Fibroblast of lung (primary cell): ENCODE measurements at regions not wholly inside any gene's neighbourhood (a gene's known extent, or its start where the extent isn't known, plus 50 kb on each side); places are given as distances from the start of the nearest gene placed in this dataset.

ENCODE experiments used
- EZH2 ChIP-seq: IDR thresholded peaks from 2 replicates; pipeline ENCODE4 v1.5.1; 2012; ENCODE audit warnings: low read length, control low read depth, mild to moderate bottlenecking; ENCODE audit errors: missing control alignments
- TF ChIP-seq, protein P1 (sequence below), 2 donors: IDR thresholded peaks in 1 of 2; conservative IDR thresholded peaks in 1 of 2; 1 replicate in 1 of 2; 2 replicates in 1 of 2; pipeline ENCODE4 v1.5.1; 2011 to 2012; ENCODE audit warnings: low read length in 2 of 2, control low read depth in 1 of 2, inconsistent platforms in 1 of 2, low read depth in 1 of 2, mild to moderate bottlenecking in 1 of 2

DNA sequence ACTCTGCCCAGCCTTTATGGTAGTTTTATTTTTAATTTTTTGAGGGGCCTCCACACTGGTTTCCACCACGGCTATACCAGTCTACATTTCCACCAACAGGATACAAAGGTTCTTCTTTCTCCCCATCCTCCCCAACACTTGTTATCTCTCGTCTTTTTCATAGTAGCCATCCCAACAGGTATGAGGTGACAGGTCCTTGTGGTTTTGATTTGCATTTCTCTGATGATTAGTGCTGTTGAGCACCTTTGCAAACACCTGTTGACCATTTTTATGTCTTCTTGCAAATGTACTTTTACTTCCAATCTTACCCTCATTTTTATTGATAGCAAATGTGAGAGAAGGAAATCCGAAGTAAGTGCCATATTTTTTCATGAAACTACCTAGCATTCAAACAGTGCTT lies 195.4 kb upstream of the PREP start:
- TF ChIP-seq, protein P1, sequence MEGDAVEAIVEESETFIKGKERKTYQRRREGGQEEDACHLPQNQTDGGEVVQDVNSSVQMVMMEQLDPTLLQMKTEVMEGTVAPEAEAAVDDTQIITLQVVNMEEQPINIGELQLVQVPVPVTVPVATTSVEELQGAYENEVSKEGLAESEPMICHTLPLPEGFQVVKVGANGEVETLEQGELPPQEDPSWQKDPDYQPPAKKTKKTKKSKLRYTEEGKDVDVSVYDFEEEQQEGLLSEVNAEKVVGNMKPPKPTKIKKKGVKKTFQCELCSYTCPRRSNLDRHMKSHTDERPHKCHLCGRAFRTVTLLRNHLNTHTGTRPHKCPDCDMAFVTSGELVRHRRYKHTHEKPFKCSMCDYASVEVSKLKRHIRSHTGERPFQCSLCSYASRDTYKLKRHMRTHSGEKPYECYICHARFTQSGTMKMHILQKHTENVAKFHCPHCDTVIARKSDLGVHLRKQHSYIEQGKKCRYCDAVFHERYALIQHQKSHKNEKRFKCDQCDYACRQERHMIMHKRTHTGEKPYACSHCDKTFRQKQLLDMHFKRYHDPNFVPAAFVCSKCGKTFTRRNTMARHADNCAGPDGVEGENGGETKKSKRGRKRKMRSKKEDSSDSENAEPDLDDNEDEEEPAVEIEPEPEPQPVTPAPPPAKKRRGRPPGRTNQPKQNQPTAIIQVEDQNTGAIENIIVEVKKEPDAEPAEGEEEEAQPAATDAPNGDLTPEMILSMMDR (conservative IDR thresholded peaks at IDR 0.05 in 1 of 2, IDR thresholded peaks at IDR 0.05 in 1 of 2; ENCODE audit: low read depth in 1 of 2, low read length in 2 of 2): no peak
- TF ChIP-seq EZH2: no peak
